H1 (cell line): ENCODE measurements at regions not wholly inside any gene's neighbourhood (a gene's known extent, or its start where the extent isn't known, plus 50 kb on each side); places are given as distances from the start of the nearest gene placed in this dataset.

ENCODE experiments used
- CTCF ChIA-PET: fragments of 300-600 bp; sonication (Branson Sonifier 250); formaldehyde crosslinking; loops from one replicate; lab custom pipeline; 2021; ENCODE audit not compliant: partially characterized antibody; lab: Charles Lee
- POLR2A ChIA-PET: fragments of 300-600 bp; sonication (Branson Sonifier 250); formaldehyde crosslinking; loops from one replicate; lab custom pipeline; 2021; ENCODE audit warnings: inconsistent platforms; ENCODE audit not compliant: partially characterized antibody; lab: Charles Lee
- DNase-seq, 2 experiments: peaks; one replicate each; pipeline versions ENCODE4 v3.0.0 to v3.0.0-alpha.2; 2010 to 2022; ENCODE audit warnings: low spot score in 2 of 2, low read depth in 1 of 2, mixed read lengths in 1 of 2
- FAIRE-seq: peaks from 2 replicates; lab custom pipeline; 2011; peaks lifted over from hg19 to GRCh38; lab: Jason Lieb, UNC
- H2AFZ ChIP-seq: 2 replicates; pipeline ENCODE4 v1.8.1; 2012; ENCODE audit warnings: low read length, inconsistent platforms
- H2AK5ac ChIP-seq: 2 replicates; pipeline ENCODE4 v1.6.1; 2013; ENCODE audit warnings: low read depth, low read length
- H2BK120ac ChIP-seq: replicated peaks from 2 replicates; pipeline ENCODE3; 2013; ENCODE audit warnings: low read depth, low read length, inconsistent platforms
- H2BK12ac ChIP-seq: 2 replicates; pipeline ENCODE4 v1.6.1; 2013; ENCODE audit warnings: low read depth, low read length
- H2BK15ac ChIP-seq: 2 replicates; pipeline ENCODE4 v1.6.1; 2013; ENCODE audit warnings: low read length
- H2BK20ac ChIP-seq: 2 replicates; pipeline ENCODE4 v1.6.1; 2013; ENCODE audit warnings: low read length
- H2BK5ac ChIP-seq: 2 replicates; pipeline ENCODE4 v1.6.1; 2013; ENCODE audit warnings: low read depth, low read length
- H3K14ac ChIP-seq: 2 replicates; pipeline ENCODE4 v1.6.1; 2013; ENCODE audit warnings: inconsistent platforms; ENCODE audit not compliant: insufficient read length
- H3K18ac ChIP-seq: 2 replicates; pipeline ENCODE4 v1.6.1; 2013; ENCODE audit warnings: low read length; ENCODE audit errors: extremely low read depth
- H3K23ac ChIP-seq: 2 replicates; pipeline ENCODE4 v1.6.1; 2013; ENCODE audit warnings: inconsistent platforms; ENCODE audit not compliant: insufficient read length
- H3K23me2 ChIP-seq: 2 replicates; pipeline ENCODE4 v1.6.1; 2013; ENCODE audit warnings: low read depth, low read length
- H3K27ac ChIP-seq: 2 replicates; pipeline ENCODE4 v1.6.1; 2011; ENCODE audit warnings: low read depth, low read length, inconsistent platforms
- H3K27me3 ChIP-seq, 4 experiments: replicated peaks in 1 of 4; 1 replicate in 1 of 4; 2 replicates in 3 of 4; pipeline versions ENCODE4 v1.6.1 to v1.8.1; 2011 to 2013; ENCODE audit warnings: low read length in 3 of 4, mild to moderate bottlenecking in 3 of 4, inconsistent platforms in 2 of 4, mixed read lengths in 2 of 4, moderate library complexity in 1 of 4; ENCODE audit not compliant: control insufficient read depth in 3 of 4, insufficient read depth in 3 of 4; ENCODE audit errors: extremely low read depth in 1 of 4
- H3K36me3 ChIP-seq, 4 experiments: 2 replicates each; pipeline versions ENCODE4 v1.6.1 to v1.8.1; 2011 to 2013; ENCODE audit warnings: mild to moderate bottlenecking in 4 of 4, low read length in 3 of 4, moderate library complexity in 2 of 4, control low read depth in 1 of 4, inconsistent platforms in 1 of 4; ENCODE audit not compliant: insufficient read depth in 4 of 4, control insufficient read depth in 2 of 4
- H3K4ac ChIP-seq: replicated peaks from 2 replicates; pipeline ENCODE3; 2013; ENCODE audit warnings: low read length, low read depth, mixed read lengths, inconsistent platforms; ENCODE audit not compliant: insufficient read length
- H3K4me1 ChIP-seq, 4 experiments: replicated peaks in 1 of 4; 1 replicate in 1 of 4; 2 replicates in 3 of 4; pipeline versions ENCODE4 v1.6.1 to v1.8.1; 2011 to 2013; ENCODE audit warnings: low read length in 3 of 4, inconsistent platforms in 2 of 4, mixed read lengths in 1 of 4; ENCODE audit not compliant: insufficient read depth in 4 of 4, control insufficient read depth in 3 of 4
- H3K4me2 ChIP-seq, 2 experiments: 2 replicates each; pipeline versions ENCODE4 v1.6.1 to v1.8.1; 2011 to 2013; ENCODE audit warnings: low read depth in 2 of 2, low read length in 2 of 2, control low read depth in 1 of 2, inconsistent platforms in 1 of 2, mild to moderate bottlenecking in 1 of 2; ENCODE audit not compliant: insufficient read depth in 1 of 2
- H3K4me3 ChIP-seq, 4 experiments: fragments of 200-600, 300-600 bp in 1 of 4; sonication (generic), shearing (Covaris generic), sonication (Bioruptor Twin) in 1 of 4; 2 replicates each; pipeline versions ENCODE4 v1.5.1 to v1.8.1; 2011 to 2016; ENCODE audit warnings: low read length in 4 of 4, low read depth in 3 of 4, control low read depth in 2 of 4, inconsistent platforms in 2 of 4, mild to moderate bottlenecking in 2 of 4, mixed read lengths in 1 of 4, moderate library complexity in 1 of 4; ENCODE audit not compliant: insufficient read depth in 2 of 4; ENCODE audit errors: extremely low read depth in 1 of 4
- H3K56ac ChIP-seq: replicated peaks from 2 replicates; pipeline ENCODE3; 2013; ENCODE audit warnings: low read depth, mild to moderate bottlenecking, mixed read lengths, low read length, inconsistent platforms; ENCODE audit not compliant: insufficient read length
- H3K79me1 ChIP-seq: 2 replicates; pipeline ENCODE4 v1.6.1; 2013; ENCODE audit warnings: low read depth, low read length, control low read depth
- H3K79me2 ChIP-seq, 2 experiments: 2 replicates each; pipeline versions ENCODE4 v1.6.1 to v1.8.1; 2012 to 2013; ENCODE audit warnings: low read length in 2 of 2, mild to moderate bottlenecking in 2 of 2, inconsistent platforms in 1 of 2; ENCODE audit not compliant: insufficient read depth in 2 of 2, control insufficient read depth in 1 of 2
- H3K9ac ChIP-seq, 4 experiments: replicated peaks in 1 of 4; 1 replicate in 1 of 4; 2 replicates in 3 of 4; pipeline versions ENCODE4 v1.6.1 to v1.8.1; 2011 to 2013; ENCODE audit warnings: low read depth in 3 of 4, low read length in 3 of 4, control low read depth in 2 of 4, mild to moderate bottlenecking in 2 of 4, moderate library complexity in 2 of 4, inconsistent platforms in 1 of 4; ENCODE audit errors: extremely low read depth in 1 of 4
- H3K9me3 ChIP-seq, 2 experiments: 2 replicates each; pipeline versions ENCODE4 v1.6.1 to v1.8.1; 2012 to 2013; ENCODE audit warnings: mild to moderate bottlenecking in 2 of 2, moderate library complexity in 2 of 2, control low read depth in 1 of 2, inconsistent platforms in 1 of 2, low read depth in 1 of 2, low read length in 1 of 2, mixed read lengths in 1 of 2; ENCODE audit not compliant: insufficient read depth in 2 of 2
- H4K20me1 ChIP-seq, 2 experiments: replicated peaks in 1 of 2; 2 replicates each; pipeline versions ENCODE3 to v1.8.1; 2011 to 2013; ENCODE audit warnings: inconsistent platforms in 2 of 2, low read length in 2 of 2, mild to moderate bottlenecking in 1 of 2; ENCODE audit not compliant: insufficient read depth in 2 of 2, control insufficient read depth in 1 of 2
- H4K5ac ChIP-seq: 2 replicates; pipeline ENCODE4 v1.6.1; 2013; ENCODE audit warnings: low read length, low read depth, mixed read lengths, inconsistent platforms; ENCODE audit not compliant: insufficient read length
- H4K8ac ChIP-seq: 2 replicates; pipeline ENCODE4 v1.8.0; 2013; ENCODE audit warnings: mild to moderate bottlenecking, moderate library complexity, low read length, inconsistent platforms; ENCODE audit not compliant: insufficient read depth; ENCODE audit errors: extremely low read depth
- H4K91ac ChIP-seq: replicated peaks from 2 replicates; pipeline ENCODE3; 2013; ENCODE audit warnings: low read length, mixed read lengths, inconsistent platforms; ENCODE audit not compliant: insufficient read length
- CEBPB ChIP-seq: IDR thresholded peaks from 2 replicates; pipeline ENCODE4 v1.6.1; 2012; ENCODE audit warnings: low read depth, low read length
- RBBP5 ChIP-seq: IDR thresholded peaks from 2 replicates; pipeline ENCODE4 v1.7.1; 2012; ENCODE audit warnings: low read depth, mild to moderate bottlenecking, inconsistent platforms, low read length, moderate library complexity, borderline replicate concordance
- SP4 ChIP-seq: IDR thresholded peaks from 2 replicates; pipeline ENCODE4 v1.6.1; 2012; ENCODE audit warnings: low read length, inconsistent platforms
- TBP ChIP-seq: IDR thresholded peaks from 2 replicates; pipeline ENCODE4 v1.6.1; 2011; ENCODE audit warnings: low read depth, low read length, improper control_type of control experiment
- WGBS, 2 experiments: shearing (Covaris generic) in 1 of 2; methylation state at CpG; one replicate each; pipeline versions ENCODE4 v1.1.6 to v1.1.7; 2013 to 2015; ENCODE audit warnings: low lambda C conversion rate in 2 of 2, mixed read lengths in 2 of 2, inconsistent platforms in 1 of 2, low coverage in 1 of 2, missing lambda C conversion rate in 1 of 2; ENCODE audit not compliant: insufficient replicate concordance in 2 of 2, insufficient coverage in 1 of 2, insufficient read length in 1 of 2; ENCODE audit errors: extremely low coverage in 1 of 2, missing lambda C conversion rate in 1 of 2; 5-methylcytosine and 5-hydroxymethylcytosine counted together

GRCh38 chr2:216936954-216937357, 77.1 kb upstream of the TNP1 start:
- Histone ChIP-seq H2BK120ac (no peak overlapping the region), H4K20me1 (no peaks in the 10 kb centered on the region), H3K4ac (no peak overlapping the region), H2BK12ac (no peak overlapping the region), H3K79me1 (no peaks in the 10 kb centered on the region), H3K4me3 (no peak overlapping the region), H3K18ac (no peak overlapping the region), H3K23me2 (no peaks in the 10 kb centered on the region), H4K5ac (no peak overlapping the region), H3K9me3 (no peaks in the 10 kb centered on the region), H4K91ac (no peak overlapping the region), H2AFZ (no peak overlapping the region), H3K27ac (no peak overlapping the region), H2BK15ac (no peak overlapping the region), H3K9ac (no peak overlapping the region), H3K4me2 (no peak overlapping the region), H2BK20ac (no peak overlapping the region), H3K27me3 (no peaks in the 10 kb centered on the region), H3K56ac (no peak overlapping the region), H3K79me2 (no peaks in the 10 kb centered on the region), H3K23ac (no peak overlapping the region), H2BK5ac (no peak overlapping the region), H3K14ac (no peak overlapping the region), H2AK5ac (peak overlapping the region; percentile 39; the same call in 1 of the 2 replicates), H4K8ac (no peak overlapping the region), H3K36me3 (no peaks in the 10 kb centered on the region), H3K4me1 (no peaks in the 10 kb centered on the region; a peak in 2 of 7 replicates)
- no peak for FAIRE-seq
- CTCF ChIA-PET: no interaction called here
- DNase-seq: no peak
- 67% methylated on average over 5 of the region's 5 CpGs; no CpG with 5 or more reads in 1 of the 2 experiments for WGBS, 2 experiments
- POLR2A ChIA-PET: no interaction called here
- no peak for TF ChIP-seq RBBP5
- no peak for TF ChIP-seq CEBPB
- no peak for TF ChIP-seq TBP
- TF ChIP-seq SP4: no peak
